ENCODE measurements at regions not wholly inside any gene's neighbourhood (a gene's known extent, or its start where the extent isn't known, plus 50 kb on each side); places are given as distances from the start of the nearest gene placed in this dataset.

DNA sequence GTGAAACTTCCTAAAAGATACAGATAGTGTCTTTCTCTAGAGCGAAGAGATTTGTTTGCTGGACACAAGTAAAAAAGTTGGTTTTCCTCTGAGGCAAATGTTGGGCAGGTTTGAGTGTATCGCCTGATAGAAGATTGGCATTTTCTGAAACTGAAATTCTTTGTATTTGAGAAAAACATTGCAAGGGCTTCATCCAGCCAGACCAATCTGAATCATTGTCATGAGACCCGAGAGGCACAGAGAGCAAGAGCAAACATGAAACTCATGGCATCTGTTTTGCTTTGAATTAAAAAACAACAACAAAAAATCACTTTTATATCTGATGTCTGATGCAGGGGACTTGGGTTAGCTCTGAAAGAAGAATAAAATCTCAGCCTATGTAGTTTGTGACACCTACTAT is 379.3 kb upstream of the NCAM2 start:
- TF ChIP-seq, protein P1, sequence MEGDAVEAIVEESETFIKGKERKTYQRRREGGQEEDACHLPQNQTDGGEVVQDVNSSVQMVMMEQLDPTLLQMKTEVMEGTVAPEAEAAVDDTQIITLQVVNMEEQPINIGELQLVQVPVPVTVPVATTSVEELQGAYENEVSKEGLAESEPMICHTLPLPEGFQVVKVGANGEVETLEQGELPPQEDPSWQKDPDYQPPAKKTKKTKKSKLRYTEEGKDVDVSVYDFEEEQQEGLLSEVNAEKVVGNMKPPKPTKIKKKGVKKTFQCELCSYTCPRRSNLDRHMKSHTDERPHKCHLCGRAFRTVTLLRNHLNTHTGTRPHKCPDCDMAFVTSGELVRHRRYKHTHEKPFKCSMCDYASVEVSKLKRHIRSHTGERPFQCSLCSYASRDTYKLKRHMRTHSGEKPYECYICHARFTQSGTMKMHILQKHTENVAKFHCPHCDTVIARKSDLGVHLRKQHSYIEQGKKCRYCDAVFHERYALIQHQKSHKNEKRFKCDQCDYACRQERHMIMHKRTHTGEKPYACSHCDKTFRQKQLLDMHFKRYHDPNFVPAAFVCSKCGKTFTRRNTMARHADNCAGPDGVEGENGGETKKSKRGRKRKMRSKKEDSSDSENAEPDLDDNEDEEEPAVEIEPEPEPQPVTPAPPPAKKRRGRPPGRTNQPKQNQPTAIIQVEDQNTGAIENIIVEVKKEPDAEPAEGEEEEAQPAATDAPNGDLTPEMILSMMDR (IDR thresholded peaks at IDR 0.05): no peak
- TF ChIP-seq POLR2A (IDR thresholded peaks at IDR 0.05): no peak
